Coronary artery (tissue), 2 donors: ENCODE measurements at regions not wholly inside any gene's neighbourhood (a gene's known extent, or its start where the extent isn't known, plus 50 kb on each side); places are given as distances from the start of the nearest gene placed in this dataset.

Experiments
- DNase-seq: peaks from one replicate; pipeline ENCODE4 v3.0.0-alpha.2; 2017; ENCODE audit warnings: low spot score
- H3K27ac ChIP-seq, 2 donors: fragments of 200-600 bp; sonication (generic); one replicate each; pipeline ENCODE4 v1.5.1; 2016 to 2019
- H3K4me3 ChIP-seq: fragments of 200-600 bp; sonication (generic); 2 replicates; pipeline ENCODE4 v1.5.1; 2016; ENCODE audit warnings: mild to moderate bottlenecking, moderate library complexity
- TF ChIP-seq, protein P1 (sequence below): fragments of 200-600 bp; sonication (generic); IDR thresholded peaks from one replicate; pipeline ENCODE4 v1.5.1; 2019; ENCODE audit warnings: antibody characterized with exemption

DNA sequence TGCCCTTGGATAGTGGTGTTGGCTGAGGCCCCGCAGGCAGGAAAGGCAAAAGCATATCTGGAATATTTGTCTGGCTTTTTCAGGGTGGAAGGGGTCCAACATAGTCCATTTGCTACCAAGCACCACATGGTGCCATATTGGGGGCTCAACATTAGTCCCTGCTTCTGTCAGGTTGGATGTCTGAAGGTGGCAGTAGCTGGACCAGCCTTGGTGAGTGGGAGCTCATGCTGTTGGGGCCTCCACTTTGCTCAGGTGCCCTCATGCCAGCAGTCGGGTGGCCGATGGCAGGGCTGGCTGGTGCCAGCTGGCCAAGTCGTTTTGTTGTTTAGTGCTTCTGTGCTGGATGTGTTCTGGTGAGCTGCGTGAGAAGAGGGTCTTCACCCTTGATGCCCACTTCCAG lies 135.3 kb downstream of the PAPOLA start:
- TF ChIP-seq, protein P1, sequence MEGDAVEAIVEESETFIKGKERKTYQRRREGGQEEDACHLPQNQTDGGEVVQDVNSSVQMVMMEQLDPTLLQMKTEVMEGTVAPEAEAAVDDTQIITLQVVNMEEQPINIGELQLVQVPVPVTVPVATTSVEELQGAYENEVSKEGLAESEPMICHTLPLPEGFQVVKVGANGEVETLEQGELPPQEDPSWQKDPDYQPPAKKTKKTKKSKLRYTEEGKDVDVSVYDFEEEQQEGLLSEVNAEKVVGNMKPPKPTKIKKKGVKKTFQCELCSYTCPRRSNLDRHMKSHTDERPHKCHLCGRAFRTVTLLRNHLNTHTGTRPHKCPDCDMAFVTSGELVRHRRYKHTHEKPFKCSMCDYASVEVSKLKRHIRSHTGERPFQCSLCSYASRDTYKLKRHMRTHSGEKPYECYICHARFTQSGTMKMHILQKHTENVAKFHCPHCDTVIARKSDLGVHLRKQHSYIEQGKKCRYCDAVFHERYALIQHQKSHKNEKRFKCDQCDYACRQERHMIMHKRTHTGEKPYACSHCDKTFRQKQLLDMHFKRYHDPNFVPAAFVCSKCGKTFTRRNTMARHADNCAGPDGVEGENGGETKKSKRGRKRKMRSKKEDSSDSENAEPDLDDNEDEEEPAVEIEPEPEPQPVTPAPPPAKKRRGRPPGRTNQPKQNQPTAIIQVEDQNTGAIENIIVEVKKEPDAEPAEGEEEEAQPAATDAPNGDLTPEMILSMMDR: no peak

DNA sequence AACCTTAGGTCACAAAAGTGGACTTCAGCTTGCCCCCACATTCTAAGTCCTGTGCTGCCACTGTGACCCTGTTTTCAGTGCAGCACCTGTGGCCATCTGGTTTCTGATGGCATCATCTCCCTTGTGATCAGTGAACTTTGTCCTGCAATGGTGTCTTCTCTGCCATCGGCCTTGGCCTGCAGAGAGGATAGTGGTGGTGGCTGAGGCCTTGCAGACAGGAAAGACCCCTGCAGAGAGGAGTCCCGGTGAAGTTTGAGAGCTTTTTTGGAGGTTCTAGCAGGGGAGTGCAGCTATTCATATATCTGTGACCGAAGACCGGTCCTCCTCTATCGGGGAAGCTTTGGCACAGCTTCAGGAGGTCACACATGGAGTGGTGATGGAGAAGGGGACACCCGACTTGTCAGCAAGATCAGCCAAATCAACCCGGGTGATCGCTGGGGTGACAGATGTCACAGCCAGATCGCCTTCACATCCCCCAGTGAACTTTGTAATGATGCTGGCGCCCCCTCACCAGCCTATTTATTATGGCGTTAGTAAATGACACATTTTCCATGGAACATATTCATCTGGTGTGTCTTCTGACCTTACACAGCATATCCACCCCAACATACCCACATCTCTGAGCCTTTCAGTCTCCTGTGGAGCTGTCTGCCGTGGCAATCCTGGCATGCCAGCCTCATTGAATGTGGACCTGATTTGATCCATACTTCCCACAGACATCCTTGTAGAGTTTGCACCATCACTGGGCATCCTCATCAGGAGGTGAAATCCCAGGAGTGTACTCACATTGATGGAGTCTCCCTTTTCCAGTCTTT lies 136.1 kb downstream of the PAPOLA start:
- no peak overlapping the region for H3K4me3 ChIP-seq
- TF ChIP-seq, protein P1: no peak
- H3K27ac ChIP-seq: no peak overlapping the region
- no peak for DNase-seq

More for the DNA sequence above, 135.3 kb downstream of the PAPOLA start:
- no peak overlapping the region for H3K4me3 ChIP-seq
- DNase-seq: peak; percentile 31
- H3K27ac ChIP-seq: no peak overlapping the region

DNA sequence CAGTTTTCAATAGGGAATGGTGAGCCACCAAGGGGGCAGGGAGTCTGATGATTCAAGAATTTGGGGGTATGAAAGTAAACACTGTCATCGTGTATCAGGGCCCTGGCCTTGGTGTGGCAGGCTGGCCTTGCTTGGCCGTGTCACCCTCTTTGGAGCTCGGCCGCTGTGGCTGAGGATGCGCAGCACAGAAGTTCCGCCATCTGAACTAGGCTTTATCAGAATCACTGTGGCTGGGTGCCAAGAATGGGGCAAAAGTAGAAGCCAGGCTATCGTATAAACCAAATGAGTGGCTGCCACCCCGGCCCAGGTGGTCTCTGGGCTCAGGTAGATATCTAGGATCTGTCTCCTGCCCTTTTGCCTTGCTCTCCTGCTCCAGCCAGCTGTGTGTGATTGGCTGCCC lies 137.4 kb downstream of the PAPOLA start:
- DNase-seq: peak; percentile 41
- TF ChIP-seq, protein P1: no peak
- Histone ChIP-seq H3K4me3 (no peak overlapping the region), H3K27ac (no peak overlapping the region)

DNA sequence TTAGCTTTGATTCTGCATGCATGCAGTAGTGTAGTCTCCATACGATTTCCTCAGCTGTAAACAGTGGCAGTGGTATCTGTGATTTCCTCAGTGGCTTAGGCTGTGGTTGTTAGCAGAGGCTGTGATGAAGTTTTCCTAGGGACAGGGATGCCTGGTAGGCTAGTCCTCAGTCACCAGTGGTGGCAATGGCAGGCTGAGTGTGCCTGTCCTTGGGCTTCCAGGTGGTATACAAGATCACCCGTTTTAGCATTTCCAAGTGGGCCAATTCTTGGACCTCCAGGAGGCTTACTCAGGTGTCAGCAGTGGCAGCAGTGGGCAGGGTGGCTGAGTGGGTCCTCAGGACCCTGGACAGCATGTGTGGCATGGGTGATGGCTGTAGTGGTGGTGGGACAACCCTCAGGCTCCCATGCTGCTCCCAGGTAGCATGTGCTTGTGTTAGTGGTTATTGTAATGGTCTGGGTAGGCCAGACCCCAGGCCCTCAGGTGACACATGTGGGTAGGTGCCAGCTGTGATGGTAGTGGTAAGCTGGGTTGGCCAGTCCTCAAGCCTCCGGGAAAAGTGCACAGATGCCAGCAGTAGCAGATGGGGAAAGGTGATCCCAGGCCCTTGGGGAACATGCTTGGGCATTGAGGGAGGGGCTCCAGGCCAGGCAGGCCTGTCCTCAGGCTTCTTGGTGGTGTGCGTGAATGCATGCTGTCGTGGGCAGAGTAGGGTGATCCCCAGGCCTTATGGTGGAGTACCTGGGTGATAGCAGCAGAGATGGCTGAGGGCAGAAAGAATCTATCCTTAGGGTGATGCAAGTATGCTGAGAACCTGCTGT lies 146.5 kb downstream of the PAPOLA start:
- Histone ChIP-seq H3K27ac (no peak overlapping the region), H3K4me3 (no peak overlapping the region)
- DNase-seq: no peak
- TF ChIP-seq, protein P1: no peak

DNA sequence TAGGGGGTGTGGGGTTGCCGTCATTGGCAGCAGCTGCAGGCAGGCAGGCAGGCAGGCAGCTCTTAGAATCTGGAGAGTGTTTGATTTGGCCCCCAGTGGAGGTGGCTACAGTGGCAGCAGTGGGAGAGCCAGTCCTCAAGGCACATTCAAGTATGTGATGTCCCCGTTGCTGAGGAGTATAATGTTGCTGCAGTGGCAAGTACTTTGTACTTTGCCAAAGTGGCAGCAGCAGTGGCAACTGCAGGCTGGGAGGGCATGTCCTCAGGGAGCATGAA lies 147.1 kb downstream of the PAPOLA start:
- Histone ChIP-seq H3K4me3 (no peak overlapping the region), H3K27ac (no peak overlapping the region)
- TF ChIP-seq, protein P1: no peak
- DNase-seq: no peak

DNA sequence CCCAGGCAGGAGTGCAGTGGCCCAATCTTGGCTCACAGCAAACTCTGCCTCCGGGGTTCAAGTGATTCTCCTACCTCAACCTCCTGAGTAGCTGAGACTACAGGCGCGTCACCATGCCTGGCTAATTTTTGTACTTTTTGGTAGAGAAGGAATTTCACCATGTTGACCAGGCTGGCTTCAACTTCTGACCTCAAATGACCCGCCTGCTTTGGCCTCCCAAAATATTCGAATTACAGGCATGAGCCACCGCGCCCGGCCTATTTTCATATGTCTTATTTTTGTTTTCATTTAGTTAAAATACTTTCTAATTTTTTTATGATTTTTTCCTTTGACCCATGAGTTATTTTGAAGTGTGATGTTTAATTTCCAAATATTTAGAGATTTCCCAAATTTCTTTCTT lies 143.6 kb upstream of the VRK1 start:
- Histone ChIP-seq H3K4me3 (no peak overlapping the region), H3K27ac (no peak overlapping the region)
- TF ChIP-seq, protein P1: no peak
- no peak for DNase-seq

DNA sequence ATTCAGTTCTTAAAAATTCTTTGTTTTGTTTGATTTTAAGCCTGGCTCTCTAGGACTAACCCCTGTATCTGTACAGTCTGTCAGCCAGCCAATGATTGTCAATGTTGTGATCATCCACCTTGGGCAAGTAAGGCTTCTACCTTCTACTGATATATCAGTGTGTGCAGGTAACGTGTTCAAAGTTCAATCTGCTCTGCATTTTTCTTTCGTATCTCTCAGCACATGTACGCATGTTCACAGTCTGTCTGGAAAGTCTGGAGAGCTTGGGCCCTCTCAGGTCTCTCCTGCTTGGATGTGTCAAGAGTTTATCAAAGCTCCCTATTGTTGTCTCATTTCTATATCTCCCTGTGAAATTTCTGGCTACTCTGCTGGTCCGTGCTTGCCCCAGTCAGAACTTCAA lies 138.6 kb upstream of the VRK1 start:
- Histone ChIP-seq H3K4me3 (no peak overlapping the region), H3K27ac (no peak overlapping the region)
- DNase-seq: no peak
- TF ChIP-seq, protein P1: no peak
